GM19035 (cell line): ENCODE measurements at regions not wholly inside any gene's neighbourhood (a gene's known extent, or its start where the extent isn't known, plus 50 kb on each side); places are given as distances from the start of the nearest gene placed in this dataset.
"Not testable (repeated sequence)": the region's sequence is repeated elsewhere in the genome, so short reads cannot be mapped to it uniquely, and the experiment has no call there.

Experiments used
- ATAC-seq: cut with Tn5 transposase; IDR thresholded peaks from one replicate; pipeline ENCODE4 v1.9.1; 2021; ENCODE audit not compliant: unreplicated experiment

GRCh38 chr13:103516015-103516795 lies 450.0 kb upstream of the SLC10A2 start:
- no peak for ATAC-seq

- ATAC-seq = no peak
Observed at GRCh38 chr13:103515410-103515809, 449.2 kb upstream of the SLC10A2 start.

- no peak for ATAC-seq
Observed at GRCh38 chr13:103514619-103515018, 448.4 kb upstream of the SLC10A2 start.

- ATAC-seq = no peak
Observed at GRCh38 chr13:103514188-103514587, 448.0 kb upstream of the SLC10A2 start.

GRCh38 chr13:103510007-103510535 lies 443.9 kb upstream of the SLC10A2 start:
- no peak for ATAC-seq

- no peak for ATAC-seq
Observed at GRCh38 chr13:103497404-103497803, 431.2 kb upstream of the SLC10A2 start.

GRCh38 chr13:103487841-103488240 lies 421.6 kb upstream of the SLC10A2 start:
- ATAC-seq = no peak

- no peak for ATAC-seq
Observed at GRCh38 chr13:103473081-103473480, 406.9 kb upstream of the SLC10A2 start.

GRCh38 chr13:103471896-103472295 lies 405.7 kb upstream of the SLC10A2 start:
- ATAC-seq = no peak

- ATAC-seq = no peak
Observed at GRCh38 chr13:103469771-103470170, 403.6 kb upstream of the SLC10A2 start.

GRCh38 chr13:103466761-103467160 lies 400.5 kb upstream of the SLC10A2 start:
- no peak for ATAC-seq

GRCh38 chr13:103460246-103460645 lies 394.0 kb upstream of the SLC10A2 start:
- ATAC-seq = not testable (repeated sequence)

- ATAC-seq = not testable (repeated sequence)
Observed at GRCh38 chr13:103457050-103457449, 390.8 kb upstream of the SLC10A2 start.

GRCh38 chr13:103451656-103452055 lies 385.4 kb upstream of the SLC10A2 start:
- no peak for ATAC-seq

- ATAC-seq = no peak
Observed at GRCh38 chr13:103443604-103444003, 377.4 kb upstream of the SLC10A2 start.

GRCh38 chr13:103437651-103438050 lies 371.4 kb upstream of the SLC10A2 start:
- no peak for ATAC-seq

- no peak for ATAC-seq
Observed at GRCh38 chr13:103436057-103436654, 369.9 kb upstream of the SLC10A2 start.

- ATAC-seq = no peak
Observed at GRCh38 chr13:103431856-103432255, 365.6 kb upstream of the SLC10A2 start.

GRCh38 chr13:103430368-103430767 lies 364.2 kb upstream of the SLC10A2 start:
- no peak for ATAC-seq

GRCh38 chr13:103410002-103410401 lies 343.8 kb upstream of the SLC10A2 start:
- ATAC-seq = no peak

GRCh38 chr13:103406967-103407366 lies 340.8 kb upstream of the SLC10A2 start:
- no peak for ATAC-seq

GRCh38 chr13:103405297-103405696 lies 339.1 kb upstream of the SLC10A2 start:
- no peak for ATAC-seq
